OCI-LY1 (cell line): ENCODE measurements at regions not wholly inside any gene's neighbourhood (a gene's known extent, or its start where the extent isn't known, plus 50 kb on each side); places are given as distances from the start of the nearest gene placed in this dataset.

Experiments used
- H2AFZ ChIP-seq: fragments of 200-600 bp; sonication (generic), shearing (Covaris generic); 2 replicates; pipeline ENCODE4 v1.6.0; 2014; ENCODE audit warnings: antibody characterized with exemption, mild to moderate bottlenecking, low read length
- H3F3A ChIP-seq: fragments of 200-600 bp; sonication (generic), shearing (Covaris generic); 2 replicates; pipeline ENCODE4 v1.6.0; 2014; ENCODE audit warnings: mild to moderate bottlenecking, antibody characterized with exemption, low read length, moderate library complexity; ENCODE audit not compliant: insufficient read depth
- H3K27ac ChIP-seq: fragments of 200-600 bp; sonication (generic); 2 replicates; pipeline ENCODE4 v1.5.1; 2014; ENCODE audit warnings: low read length, mixed run types, mild to moderate bottlenecking, low read depth; ENCODE audit not compliant: poor library complexity, severe bottlenecking
- H3K27me3 ChIP-seq: fragments of 200-600 bp; sonication (generic); 2 replicates; pipeline ENCODE4 v1.6.0; 2014; ENCODE audit warnings: antibody characterized with exemption, mild to moderate bottlenecking, low read length, moderate library complexity; ENCODE audit not compliant: insufficient read depth
- H3K36me3 ChIP-seq: fragments of 200-600 bp; sonication (generic); 2 replicates; pipeline ENCODE4 v1.6.1; 2014; ENCODE audit warnings: mild to moderate bottlenecking, antibody characterized with exemption, low read length, moderate library complexity, mixed read lengths; ENCODE audit not compliant: insufficient read depth
- H3K4me1 ChIP-seq: fragments of 200-600 bp; sonication (generic); 2 replicates; pipeline ENCODE4 v1.5.1; 2014; ENCODE audit warnings: mild to moderate bottlenecking, low read length, moderate library complexity; ENCODE audit not compliant: insufficient read depth, severe bottlenecking
- H3K4me2 ChIP-seq: fragments of 200-600 bp; sonication (generic), shearing (Covaris generic); 2 replicates; pipeline ENCODE4 v1.6.1; 2014; ENCODE audit warnings: low read length
- H3K4me3 ChIP-seq: fragments of 200-600 bp; sonication (generic); 2 replicates; pipeline ENCODE4 v1.5.1; 2014; ENCODE audit warnings: low read length, low read depth, mild to moderate bottlenecking, mixed read lengths; ENCODE audit not compliant: poor library complexity, severe bottlenecking
- H3K79me2 ChIP-seq: fragments of 200-600 bp; shearing (Covaris generic); 2 replicates; pipeline ENCODE4 v1.6.1; 2016; ENCODE audit warnings: mixed run types, low read length, mixed read lengths; ENCODE audit not compliant: insufficient read depth
- H3K9ac ChIP-seq: fragments of 200-600 bp; sonication (generic), shearing (Covaris generic); 2 replicates; pipeline ENCODE4 v1.6.1; 2014; ENCODE audit warnings: mild to moderate bottlenecking, low read length, mixed read lengths
- H3K9me2 ChIP-seq: fragments of 200-600 bp; sonication (generic), shearing (Covaris generic); 2 replicates; pipeline ENCODE4 v1.6.1; 2014; ENCODE audit warnings: low read depth, mild to moderate bottlenecking, low read length, mixed read lengths
- H3K9me3 ChIP-seq: fragments of 200-600 bp; shearing (Covaris generic); 2 replicates; pipeline ENCODE4 v1.6.1; 2014; ENCODE audit warnings: low read length, mixed read lengths
- H4K20me1 ChIP-seq: fragments of 200-600 bp; sonication (generic), shearing (Covaris generic); 2 replicates; pipeline ENCODE4 v1.6.0; 2016; ENCODE audit warnings: mild to moderate bottlenecking, low read length; ENCODE audit not compliant: insufficient read depth
- EZH2 ChIP-seq: fragments of 200-600 bp; sonication (generic), shearing (Covaris generic); IDR thresholded peaks from 2 replicates; pipeline ENCODE4 v1.8.0; 2017; ENCODE audit warnings: borderline replicate concordance, mixed run types, mild to moderate bottlenecking, antibody characterized with exemption, low read length, moderate library complexity, mixed read lengths
- TF ChIP-seq, protein P1 (sequence below): fragments of 200-600 bp; sonication (generic), shearing (Covaris generic); IDR thresholded peaks from 2 replicates; pipeline ENCODE4 v1.5.1; 2017; ENCODE audit warnings: mild to moderate bottlenecking, antibody characterized with exemption, low read length, moderate library complexity, mixed read lengths

DNA sequence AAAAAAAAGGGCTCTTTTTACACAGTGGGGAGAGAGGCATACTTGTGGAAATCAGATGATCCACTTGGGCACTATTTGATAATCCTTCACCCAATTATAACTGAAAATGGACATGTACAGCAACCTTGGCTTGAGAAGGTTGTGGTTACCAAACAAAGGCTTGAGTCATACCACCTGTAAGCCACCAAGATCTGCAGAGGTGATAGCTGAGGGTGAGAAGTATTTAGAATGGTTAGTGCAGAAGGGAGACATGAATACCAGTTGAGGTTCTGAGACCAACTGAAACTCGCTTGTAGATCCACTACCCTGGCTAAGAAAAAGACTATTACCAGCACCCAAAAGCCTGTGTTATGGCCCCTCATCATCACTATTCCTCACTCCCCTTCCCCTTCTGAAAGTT, 614.0 kb downstream of the STIM2 start:
- Histone ChIP-seq H3K9me2 (no peaks in the 10 kb centered on the region), H3K4me3 (no peak overlapping the region), H3K9ac (no peak overlapping the region), H2AFZ (no peak overlapping the region), H3K36me3 (no peaks in the 10 kb centered on the region), H3K79me2 (no peaks in the 10 kb centered on the region), H3K27me3 (no peaks in the 10 kb centered on the region), H3K27ac (no peak overlapping the region), H3F3A (no peaks in the 10 kb centered on the region), H3K9me3 (no peaks in the 10 kb centered on the region), H3K4me2 (no peak overlapping the region), H3K4me1 (no peaks in the 10 kb centered on the region), H4K20me1 (no peaks in the 10 kb centered on the region)
- no peak for TF ChIP-seq EZH2
- TF ChIP-seq, protein P1, sequence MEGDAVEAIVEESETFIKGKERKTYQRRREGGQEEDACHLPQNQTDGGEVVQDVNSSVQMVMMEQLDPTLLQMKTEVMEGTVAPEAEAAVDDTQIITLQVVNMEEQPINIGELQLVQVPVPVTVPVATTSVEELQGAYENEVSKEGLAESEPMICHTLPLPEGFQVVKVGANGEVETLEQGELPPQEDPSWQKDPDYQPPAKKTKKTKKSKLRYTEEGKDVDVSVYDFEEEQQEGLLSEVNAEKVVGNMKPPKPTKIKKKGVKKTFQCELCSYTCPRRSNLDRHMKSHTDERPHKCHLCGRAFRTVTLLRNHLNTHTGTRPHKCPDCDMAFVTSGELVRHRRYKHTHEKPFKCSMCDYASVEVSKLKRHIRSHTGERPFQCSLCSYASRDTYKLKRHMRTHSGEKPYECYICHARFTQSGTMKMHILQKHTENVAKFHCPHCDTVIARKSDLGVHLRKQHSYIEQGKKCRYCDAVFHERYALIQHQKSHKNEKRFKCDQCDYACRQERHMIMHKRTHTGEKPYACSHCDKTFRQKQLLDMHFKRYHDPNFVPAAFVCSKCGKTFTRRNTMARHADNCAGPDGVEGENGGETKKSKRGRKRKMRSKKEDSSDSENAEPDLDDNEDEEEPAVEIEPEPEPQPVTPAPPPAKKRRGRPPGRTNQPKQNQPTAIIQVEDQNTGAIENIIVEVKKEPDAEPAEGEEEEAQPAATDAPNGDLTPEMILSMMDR, result no peak

DNA sequence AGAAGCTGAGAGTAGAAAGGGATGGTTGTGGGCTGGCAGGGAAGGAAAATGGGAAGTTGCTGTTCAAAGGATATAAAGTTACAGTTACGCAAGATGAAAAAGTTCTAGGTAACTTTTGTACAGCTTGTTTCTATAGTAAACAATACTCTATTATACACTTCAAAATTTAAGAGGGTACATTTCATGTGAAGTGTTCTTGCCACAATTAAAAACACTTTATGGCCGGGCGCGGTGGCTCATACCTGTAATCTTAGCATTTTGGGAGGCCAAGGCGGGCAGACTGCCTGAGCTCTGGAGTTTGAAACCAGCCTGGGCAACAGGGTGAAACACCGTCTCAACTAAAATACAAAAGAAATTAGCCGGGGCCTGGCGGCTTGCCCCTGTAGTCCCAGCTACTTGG, 623.6 kb downstream of the STIM2 start:
- Histone ChIP-seq H3K9me2 (no peaks in the 10 kb centered on the region), H3F3A (no peaks in the 10 kb centered on the region), H3K27ac (no peak overlapping the region), H3K4me2 (no peak overlapping the region), H3K4me3 (no peak overlapping the region), H3K4me1 (no peaks in the 10 kb centered on the region), H3K9me3 (no peaks in the 10 kb centered on the region), H4K20me1 (no peaks in the 10 kb centered on the region), H3K36me3 (no peaks in the 10 kb centered on the region), H3K9ac (no peak overlapping the region), H3K79me2 (no peaks in the 10 kb centered on the region), H2AFZ (no peak overlapping the region), H3K27me3 (no peaks in the 10 kb centered on the region)
- TF ChIP-seq, protein P1, result no peak
- TF ChIP-seq EZH2, result no peak

DNA sequence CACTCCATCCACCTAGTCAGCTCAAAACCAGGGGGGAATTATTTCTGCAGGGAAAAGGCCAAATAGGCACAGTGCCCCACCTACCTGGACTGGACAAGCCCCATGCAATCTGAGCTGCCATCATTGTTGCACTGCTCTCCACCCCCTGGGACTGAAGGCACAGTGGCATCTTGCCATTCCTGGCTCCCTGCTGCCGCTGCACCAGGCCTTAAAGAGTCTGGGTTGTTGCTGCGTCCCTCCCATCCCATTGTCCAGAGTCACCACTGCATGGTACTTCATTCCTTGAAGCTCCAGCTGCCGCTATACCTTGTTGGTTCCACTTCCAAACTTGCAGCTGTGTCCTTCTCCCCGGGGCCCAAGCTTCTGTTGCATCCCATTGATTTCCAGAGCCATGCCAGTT, 629.7 kb downstream of the STIM2 start:
- H3K4me2 ChIP-seq, result no peak overlapping the region
- H3F3A ChIP-seq, result no peaks in the 10 kb centered on the region
- H3K27ac ChIP-seq, result no peak overlapping the region
- no peak overlapping the region for H2AFZ ChIP-seq
- no peaks in the 10 kb centered on the region for H3K79me2 ChIP-seq
- no peaks in the 10 kb centered on the region for H3K4me1 ChIP-seq
- H3K9me2 ChIP-seq, result no peaks in the 10 kb centered on the region
- no peaks in the 10 kb centered on the region for H3K9me3 ChIP-seq
- no peaks in the 10 kb centered on the region for H3K36me3 ChIP-seq
- no peaks in the 10 kb centered on the region for H4K20me1 ChIP-seq
- no peaks in the 10 kb centered on the region for H3K27me3 ChIP-seq
- H3K9ac ChIP-seq, result no peak overlapping the region
- TF ChIP-seq, protein P1, result no peak
- no peak for TF ChIP-seq EZH2
- no peak overlapping the region for H3K4me3 ChIP-seq
